WERI-Rb-1 (cell line): ENCODE measurements at regions not wholly inside any gene's neighbourhood (a gene's known extent, or its start where the extent isn't known, plus 50 kb on each side); places are given as distances from the start of the nearest gene placed in this dataset.
"Not testable (repeated sequence)": the region's sequence is repeated elsewhere in the genome, so short reads cannot be mapped to it uniquely, and the experiment has no call there.

Source experiments
- DNase-seq: peaks from one replicate; pipeline ENCODE4 v3.0.0-alpha.2; 2020
- H3K27ac ChIP-seq: fragments of 250-450 bp; sonication (Bioruptor Pico); 2 replicates; pipeline ENCODE4 v1.5.1; 2020; ENCODE audit warnings: mild to moderate bottlenecking, moderate library complexity
- H3K27me3 ChIP-seq: fragments of 250-450 bp; sonication (Bioruptor Pico); 2 replicates; pipeline ENCODE4 v1.5.1; 2021; ENCODE audit warnings: mild to moderate bottlenecking, low read depth, moderate library complexity; ENCODE audit not compliant: insufficient read depth, severe bottlenecking
- H3K36me3 ChIP-seq: fragments of 250-450 bp; sonication (Bioruptor Pico); 2 replicates; pipeline ENCODE4 v1.5.1; 2020; ENCODE audit warnings: mild to moderate bottlenecking, moderate library complexity
- H3K4me3 ChIP-seq: 2 replicates; pipeline ENCODE4 v1.5.1; 2011; ENCODE audit warnings: low read depth, mild to moderate bottlenecking, control low read depth, low read length
- H3K9me3 ChIP-seq: fragments of 250-450 bp; sonication (Bioruptor Pico); 2 replicates; pipeline ENCODE4 v1.5.1; 2021; ENCODE audit warnings: mild to moderate bottlenecking, moderate library complexity; ENCODE audit not compliant: severe bottlenecking
- CTCF ChIP-seq: IDR thresholded peaks from 2 replicates; pipeline ENCODE4 v1.5.1; 2011; ENCODE audit warnings: low read depth, mild to moderate bottlenecking, control low read depth, inconsistent platforms, low read length

DNA sequence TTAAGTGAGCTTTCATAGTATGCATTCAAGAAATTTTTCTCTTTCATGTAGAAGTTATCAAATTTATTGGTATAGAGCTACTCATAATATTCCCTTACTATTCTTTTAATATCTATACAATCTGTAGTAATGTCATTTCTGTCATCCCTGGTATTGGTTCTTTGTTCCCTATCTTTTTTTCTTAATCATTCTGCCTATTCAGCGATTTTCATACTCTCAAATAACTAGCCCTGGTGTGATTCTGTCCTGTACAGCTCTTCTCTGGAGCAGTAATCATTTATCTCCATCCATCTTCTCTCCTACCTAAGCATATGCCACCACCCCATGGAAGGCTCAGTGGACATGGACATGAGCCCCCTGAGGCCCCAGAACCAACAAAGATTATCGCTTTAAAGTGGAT, 213.2 kb upstream of the NEBL start:
- H3K4me3 ChIP-seq, result no peak overlapping the region
- no peaks in the 10 kb centered on the region for H3K36me3 ChIP-seq
- no peaks in the 10 kb centered on the region for H3K9me3 ChIP-seq
- TF ChIP-seq CTCF, result no peak
- DNase-seq, result no peak
- no peak overlapping the region for H3K27ac ChIP-seq
- H3K27me3 ChIP-seq, result no peaks in the 10 kb centered on the region

- not testable (repeated sequence) for DNase-seq, H3K27me3 ChIP-seq, H3K36me3 ChIP-seq, H3K9me3 ChIP-seq, H3K27ac ChIP-seq, H3K4me3 ChIP-seq
Observed at GRCh38 chr10:21106931-21107330, 209.8 kb upstream of the NEBL start.

- H3K36me3 ChIP-seq, DNase-seq, H3K4me3 ChIP-seq, H3K27me3 ChIP-seq, H3K27ac ChIP-seq, H3K9me3 ChIP-seq: not testable (repeated sequence)
Observed at GRCh38 chr10:21105331-21105730, 208.2 kb upstream of the NEBL start.

DNA sequence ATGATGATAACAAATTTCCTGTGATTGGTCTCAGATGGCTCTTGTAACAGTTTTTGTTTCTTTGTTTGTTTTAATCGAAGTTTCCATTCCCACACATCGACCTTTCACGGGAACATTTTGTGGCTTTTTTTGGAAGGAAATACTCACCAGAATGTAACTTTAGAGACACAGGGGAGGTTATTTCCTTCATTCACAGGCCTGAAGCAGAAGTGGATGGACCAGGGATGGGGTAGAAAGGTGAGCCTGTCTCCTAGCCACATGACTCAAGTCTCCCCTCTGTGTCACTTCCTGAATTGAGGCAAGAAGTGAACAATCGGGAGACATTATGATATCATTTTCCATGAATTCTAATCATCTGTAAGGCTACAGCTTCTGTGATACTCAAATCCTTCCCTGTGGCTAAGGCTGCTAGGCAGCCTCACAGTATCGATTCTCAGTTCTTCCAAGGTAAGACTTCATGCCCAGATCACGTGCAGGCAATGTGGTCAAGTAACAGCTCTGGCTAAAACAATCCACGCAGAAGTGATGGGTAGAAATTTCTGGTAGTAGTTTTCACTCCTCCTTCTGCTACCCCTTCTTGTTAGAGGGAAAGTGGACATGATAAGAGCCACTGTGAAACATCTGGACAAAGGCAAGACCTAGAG, 203.9 kb upstream of the NEBL start:
- H3K9me3 ChIP-seq, result no peaks in the 10 kb centered on the region
- no peak overlapping the region for H3K27ac ChIP-seq
- no peak for TF ChIP-seq CTCF
- no peaks in the 10 kb centered on the region for H3K36me3 ChIP-seq
- no peaks in the 10 kb centered on the region for H3K27me3 ChIP-seq
- DNase-seq, result no peak
- H3K4me3 ChIP-seq, result no peak overlapping the region

DNA sequence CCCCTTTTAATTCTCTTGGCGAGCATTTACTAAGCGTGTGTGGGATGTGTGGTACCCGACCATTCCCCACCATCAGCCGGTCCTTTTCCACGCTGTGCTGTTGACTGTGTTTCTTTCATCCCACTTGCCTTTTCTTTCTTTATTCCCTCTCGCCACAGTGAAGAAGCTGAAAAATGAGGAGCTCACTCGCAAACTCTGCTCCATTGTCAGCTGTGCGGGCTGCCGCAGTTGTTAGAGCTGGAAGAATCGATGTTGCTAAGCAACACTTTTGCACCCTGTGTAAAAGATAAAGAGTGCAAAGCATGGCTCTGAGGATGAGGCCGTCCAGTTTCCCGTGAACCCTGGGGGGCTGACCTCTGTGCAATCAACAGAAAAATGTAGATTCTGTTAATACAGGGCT, 203.1 kb upstream of the NEBL start:
- Histone ChIP-seq H3K4me3 (no peak overlapping the region), H3K27ac (no peak overlapping the region), H3K36me3 (no peaks in the 10 kb centered on the region), H3K9me3 (no peaks in the 10 kb centered on the region), H3K27me3 (no peaks in the 10 kb centered on the region)
- no peak for DNase-seq
- TF ChIP-seq CTCF, result no peak

DNA sequence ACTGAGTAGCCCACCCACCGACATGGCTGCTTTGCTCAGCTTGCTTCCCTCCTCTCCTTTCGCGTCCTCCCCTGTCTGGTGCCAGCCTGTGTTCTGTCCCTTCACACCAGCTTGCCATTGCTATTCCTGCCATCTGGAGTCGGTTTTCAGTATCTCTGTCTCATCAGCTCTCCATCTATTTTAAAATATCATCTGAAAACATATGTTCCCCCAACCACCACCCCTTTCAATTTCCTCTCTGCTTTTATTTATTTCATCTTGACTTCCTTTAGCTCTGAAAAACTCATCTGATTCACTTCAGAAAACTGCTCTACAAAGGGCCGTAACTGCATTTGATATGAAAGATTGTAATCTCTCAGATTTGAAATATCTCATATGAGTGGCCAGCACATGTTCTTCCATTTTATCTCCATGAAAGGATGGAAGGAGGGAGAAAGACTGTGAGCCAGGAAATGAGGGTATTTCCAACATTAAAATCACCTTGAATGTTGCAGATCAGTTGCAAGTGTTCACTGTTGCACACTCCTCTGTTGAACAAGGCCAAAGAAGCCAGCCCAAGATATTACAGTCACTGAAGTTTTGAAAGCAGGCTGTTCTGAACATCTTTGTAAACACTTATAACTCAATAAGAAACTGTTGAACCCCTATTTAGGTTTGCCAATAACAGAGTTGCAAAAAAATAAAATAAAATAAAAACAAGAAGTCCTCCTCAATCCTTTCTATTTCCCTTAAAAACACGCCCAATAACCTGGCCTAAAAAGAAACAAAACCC, 202.4 kb upstream of the NEBL start:
- Histone ChIP-seq H3K36me3 (no peaks in the 10 kb centered on the region), H3K27ac (no peak overlapping the region), H3K9me3 (no peaks in the 10 kb centered on the region), H3K27me3 (no peaks in the 10 kb centered on the region), H3K4me3 (no peak overlapping the region)
- DNase-seq, result no peak
- TF ChIP-seq CTCF, result no peak

GRCh38 chr10:21097926-21098355, 200.8 kb upstream of the NEBL start:
- H3K4me3 ChIP-seq, result no peak overlapping the region
- H3K27me3 ChIP-seq, result no peaks in the 10 kb centered on the region
- no peak for DNase-seq
- H3K9me3 ChIP-seq, result no peaks in the 10 kb centered on the region
- H3K36me3 ChIP-seq, result no peaks in the 10 kb centered on the region
- H3K27ac ChIP-seq, result no peak overlapping the region
- no peak for TF ChIP-seq CTCF
